H1 (cell line): ENCODE measurements at regions not wholly inside any gene's neighbourhood (a gene's known extent, or its start where the extent isn't known, plus 50 kb on each side); places are given as distances from the start of the nearest gene placed in this dataset.

Experiments used
- CHD1 ChIP-seq: IDR thresholded peaks from 2 replicates; pipeline ENCODE4 v1.6.1; 2012; ENCODE audit warnings: low read depth, low read length, improper control_type of control experiment
- CTCF ChIP-seq, 3 experiments: IDR thresholded peaks; 1 replicate in 2 of 3; 2 replicates in 1 of 3; pipeline versions ENCODE4 v1.5.1 to v1.6.1; 2011; ENCODE audit warnings: low read length in 3 of 3, mild to moderate bottlenecking in 3 of 3, inconsistent platforms in 2 of 3, low read depth in 1 of 3, moderate library complexity in 1 of 3; ENCODE audit not compliant: insufficient read depth in 1 of 3; ENCODE audit errors: control extremely low read depth in 1 of 3
- EP300 ChIP-seq, 2 experiments: IDR thresholded peaks; 1 replicate in 1 of 2; 2 replicates in 1 of 2; pipeline ENCODE4 v1.6.1; 2011 to 2012; ENCODE audit warnings: low read depth in 2 of 2, low read length in 2 of 2, mild to moderate bottlenecking in 2 of 2, borderline replicate concordance in 1 of 2, inconsistent platforms in 1 of 2, moderate library complexity in 1 of 2
- EZH2 ChIP-seq: fragments of 200-600 bp; sonication (generic); IDR thresholded peaks from 2 replicates; pipeline ENCODE4 v1.7.1; 2012; ENCODE audit warnings: low read depth, mild to moderate bottlenecking, moderate library complexity, low read length, inconsistent platforms; ENCODE audit not compliant: severe bottlenecking
- JUND ChIP-seq: IDR thresholded peaks from 2 replicates; pipeline ENCODE4 v1.6.1; 2011; ENCODE audit warnings: mild to moderate bottlenecking, improper control_type of control experiment, low read length
- POLR2A ChIP-seq, 2 experiments: IDR thresholded peaks; 1 replicate in 1 of 2; 2 replicates in 1 of 2; pipeline ENCODE4 v1.6.1; 2011; ENCODE audit warnings: low read depth in 2 of 2, low read length in 2 of 2, mild to moderate bottlenecking in 2 of 2; ENCODE audit errors: control extremely low read depth in 1 of 2
- POLR2AphosphoS5 ChIP-seq: IDR thresholded peaks from 2 replicates; pipeline ENCODE4 v1.6.1; 2011; ENCODE audit warnings: low read depth, low read length
- RAD21 ChIP-seq, 2 experiments: IDR thresholded peaks in 1 of 2; conservative IDR thresholded peaks in 1 of 2; 2 replicates each; pipeline ENCODE4 v1.6.1; 2011; ENCODE audit warnings: low read depth in 2 of 2, low read length in 2 of 2, improper control_type of control experiment in 1 of 2, inconsistent platforms in 1 of 2, mild to moderate bottlenecking in 1 of 2, moderate library complexity in 1 of 2
- YY1 ChIP-seq: IDR thresholded peaks from 2 replicates; pipeline ENCODE4 v1.6.1; 2011; ENCODE audit warnings: low read depth, mild to moderate bottlenecking, low read length
- ZNF274 ChIP-seq: IDR thresholded peaks from 2 replicates; pipeline ENCODE4 v1.7.0; 2012; ENCODE audit warnings: low read length, borderline replicate concordance; ENCODE audit errors: extremely low read depth
- TF ChIP-seq, protein P1 (sequence below): IDR thresholded peaks from 2 replicates; pipeline ENCODE4 v1.6.1; 2012; ENCODE audit warnings: inconsistent platforms

- TF ChIP-seq CHD1 (no peak), CTCF (IDR thresholded peaks at IDR 0.05; ENCODE audit: control extremely low read depth in 1 of 3, insufficient read depth in 1 of 3, low read depth in 1 of 3, low read length in 3 of 3) (no peak), JUND (no peak), EZH2 (no peak), EP300 (IDR thresholded peaks at IDR 0.05; ENCODE audit: borderline replicate concordance in 1 of 2, low read depth in 2 of 2, low read length in 2 of 2) (no peak), RAD21 (IDR thresholded peaks at IDR 0.05 in 1 of 2, conservative IDR thresholded peaks at IDR 0.05 in 1 of 2; ENCODE audit: low read depth in 2 of 2, low read length in 2 of 2) (no peak), POLR2A (IDR thresholded peaks at IDR 0.05; ENCODE audit: control extremely low read depth in 1 of 2, low read depth in 2 of 2, low read length in 2 of 2) (no peak), ZNF274 (no peak), YY1 (no peak), POLR2AphosphoS5 (no peak)
- TF ChIP-seq, protein P1, sequence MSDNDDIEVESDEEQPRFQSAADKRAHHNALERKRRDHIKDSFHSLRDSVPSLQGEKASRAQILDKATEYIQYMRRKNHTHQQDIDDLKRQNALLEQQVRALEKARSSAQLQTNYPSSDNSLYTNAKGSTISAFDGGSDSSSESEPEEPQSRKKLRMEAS, result no peak
Measured at GRCh38 chr3:162842549-162843216, 1346.1 kb downstream of the OTOL1 start.
